GM10248 (cell line): ENCODE measurements at regions not wholly inside any gene's neighbourhood (a gene's known extent, or its start where the extent isn't known, plus 50 kb on each side); places are given as distances from the start of the nearest gene placed in this dataset.

Experiments used
- CTCF ChIA-PET: fragments of 300-600 bp; sonication (Branson Sonifier 250); formaldehyde crosslinking; extraction: SDS; loops from one replicate; lab custom pipeline; 2021; ENCODE audit warnings: antibody characterized with exemption; lab: Yijun Ruan, JAX
- POLR2A ChIA-PET: fragments of 350-650 bp; sonication (Branson Sonifier 250); formaldehyde crosslinking; extraction: SDS; loops from one replicate; lab custom pipeline; 2020; ENCODE audit warnings: antibody characterized with exemption; lab: Yijun Ruan, JAX
- DNase-seq: peaks from one replicate; pipeline ENCODE4 v3.0.0; 2012; ENCODE audit errors: extremely low spot score
- CTCF ChIP-seq: IDR thresholded peaks from 2 replicates; pipeline ENCODE4 v1.5.1; 2012; ENCODE audit warnings: mild to moderate bottlenecking, low read depth; ENCODE audit errors: extremely low read depth, missing control alignments, control extremely low read depth

GRCh38 chr14:82779301-82779700, 1245.6 kb upstream of the SEL1L start:
- ChIA-PET CTCF (no interaction called here), POLR2A (no interaction called here)
- no peak for TF ChIP-seq CTCF
- no peak for DNase-seq

DNA sequence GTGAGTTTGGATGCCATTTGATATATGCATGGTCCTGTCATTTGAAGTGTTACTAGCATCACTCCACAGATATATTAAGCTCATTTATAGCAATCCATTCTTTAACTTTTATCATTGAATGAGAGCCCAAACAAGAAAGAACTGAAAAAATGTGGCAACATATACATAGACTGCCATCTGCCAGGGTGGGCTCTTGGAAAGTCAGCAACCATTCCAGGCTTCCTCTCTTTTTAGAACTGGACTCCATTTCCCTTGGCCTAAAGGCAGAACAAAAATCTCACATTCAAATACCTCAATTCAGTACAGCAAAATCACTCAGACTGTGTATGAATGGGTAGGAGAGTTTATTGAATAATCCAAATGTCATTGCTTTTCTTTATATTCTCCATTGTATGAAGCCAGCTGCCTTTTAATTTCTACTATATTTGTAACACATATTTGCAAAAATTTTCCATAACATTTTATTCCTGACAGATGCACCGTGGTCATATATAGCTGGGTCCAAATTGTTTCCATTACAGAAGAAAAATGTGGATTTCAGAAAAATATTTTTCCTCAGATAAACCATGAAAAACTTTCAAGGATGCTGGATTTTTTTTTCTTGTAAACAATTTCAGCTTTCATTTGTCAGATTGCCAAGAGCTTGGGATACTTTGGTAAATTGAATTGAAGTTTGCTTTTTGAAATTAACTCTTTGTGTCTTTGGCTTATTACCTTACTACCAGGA, 1252.3 kb upstream of the SEL1L start:
- DNase-seq, result no peak
- TF ChIP-seq CTCF, result no peak
- ChIA-PET POLR2A (no interaction called here), CTCF (interaction anchor here (1.0 kb wide), 1 partner anchor 45 kb away, joined by 3 read pairs; no protein-coding TSS in a partner anchor)

DNA sequence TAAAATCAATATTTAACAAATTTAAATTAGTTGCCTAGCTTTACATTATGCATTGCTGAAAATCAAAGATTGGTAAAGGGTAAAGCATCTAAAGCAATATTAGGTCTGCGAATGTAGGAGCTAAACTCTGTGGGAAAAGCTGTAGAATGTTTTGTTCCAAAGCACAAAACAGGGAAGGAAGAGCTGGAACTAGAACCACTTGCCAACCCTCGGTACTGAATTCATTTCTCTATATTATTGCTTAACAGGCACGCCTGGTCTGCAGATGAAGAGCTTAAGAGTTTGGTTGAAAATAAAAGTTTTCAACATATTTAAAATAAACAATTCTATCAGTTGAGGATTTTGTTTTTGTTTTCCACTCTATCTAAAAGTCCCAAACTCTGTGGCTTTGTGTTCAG, 1252.8 kb upstream of the SEL1L start:
- POLR2A ChIA-PET, result no interaction called here
- TF ChIP-seq CTCF, result no peak
- CTCF ChIA-PET, result interaction anchor here (1.0 kb wide), 1 partner anchor 45 kb away, joined by 3 read pairs; no protein-coding TSS in a partner anchor
- DNase-seq, result no peak

DNA sequence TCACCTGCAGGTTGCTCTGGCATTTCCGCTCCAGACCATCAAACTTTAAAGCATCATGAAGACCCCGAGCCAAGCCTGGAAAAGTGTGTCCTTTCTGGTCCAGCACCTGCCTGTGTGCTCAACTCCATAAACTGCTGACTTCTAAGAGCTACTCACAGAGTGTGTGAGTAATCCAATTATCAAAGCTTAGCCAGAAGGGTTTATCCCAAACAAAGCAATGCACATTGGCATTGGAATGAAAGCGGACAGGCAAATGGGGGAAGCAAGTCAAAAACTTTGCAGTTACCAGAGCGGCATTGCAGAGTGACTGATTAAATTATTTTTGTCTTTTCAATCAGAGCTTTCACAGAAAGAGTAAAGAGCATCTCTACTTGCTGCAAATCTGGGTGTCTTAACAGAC, 1262.4 kb upstream of the SEL1L start:
- CTCF ChIA-PET, result interaction anchor here (1.7 kb wide), 1 partner anchor 9 kb away, joined by 3 read pairs; no protein-coding TSS in a partner anchor
- TF ChIP-seq CTCF, result no peak

GRCh38 chr14:82798276-82798675, 1264.6 kb upstream of the SEL1L start:
- no peak for DNase-seq
- TF ChIP-seq CTCF, result no peak
- POLR2A ChIA-PET, result no interaction called here
- CTCF ChIA-PET, result no interaction called here

More for the DNA sequence above, 1262.4 kb upstream of the SEL1L start:
- DNase-seq, result no peak
- POLR2A ChIA-PET, result no interaction called here

GRCh38 chr14:82805892-82806825, 1272.5 kb upstream of the SEL1L start:
- POLR2A ChIA-PET, result no interaction called here
- CTCF ChIA-PET, result interaction anchor here (1.5 kb wide), 1 partner anchor 12 kb away, joined by 4 read pairs; no protein-coding TSS in a partner anchor
- no peak for DNase-seq
- TF ChIP-seq CTCF, result no peak
